Hepatocyte (in vitro differentiated cells): ENCODE measurements at regions not wholly inside any gene's neighbourhood (a gene's known extent, or its start where the extent isn't known, plus 50 kb on each side); places are given as distances from the start of the nearest gene placed in this dataset.

Source experiments
- DNase-seq: peaks from one replicate; pipeline ENCODE4 v3.0.0-alpha.2; 2016; ENCODE audit warnings: low spot score
- H2AFZ ChIP-seq: fragments of 200-600 bp; sonication (generic); 2 replicates; pipeline ENCODE4 v1.6.0; 2016; ENCODE audit warnings: antibody characterized with exemption, mild to moderate bottlenecking
- H3K27ac ChIP-seq: fragments of 200-600 bp; sonication (generic); 2 replicates; pipeline ENCODE4 v1.5.1; 2016; ENCODE audit warnings: mild to moderate bottlenecking
- H3K27me3 ChIP-seq: fragments of 200-600 bp; sonication (generic); 2 replicates; pipeline ENCODE4 v1.6.1; 2016
- H3K36me3 ChIP-seq: fragments of 200-600 bp; sonication (generic); replicated peaks from 2 replicates; pipeline ENCODE4 v1.5.1; 2016; ENCODE audit warnings: low read depth; ENCODE audit not compliant: insufficient read depth
- H3K4me1 ChIP-seq: fragments of 200-600 bp; sonication (generic); 2 replicates; pipeline ENCODE4 v1.5.1; 2016; ENCODE audit warnings: mild to moderate bottlenecking, moderate library complexity; ENCODE audit not compliant: insufficient read depth
- H3K4me2 ChIP-seq: fragments of 200-600 bp; sonication (generic); 2 replicates; pipeline ENCODE4 v1.6.0; 2016
- H3K4me3 ChIP-seq: fragments of 200-600 bp; sonication (generic); 2 replicates; pipeline ENCODE4 v1.5.1; 2016; ENCODE audit warnings: mild to moderate bottlenecking
- H3K79me2 ChIP-seq: fragments of 200-600 bp; sonication (generic); 2 replicates; pipeline ENCODE4 v1.6.0; 2017; ENCODE audit warnings: mild to moderate bottlenecking
- H3K9me2 ChIP-seq: fragments of 200-600 bp; sonication (generic); replicated peaks from 2 replicates; pipeline ENCODE4 v1.6.0; 2017; ENCODE audit warnings: mild to moderate bottlenecking; ENCODE audit not compliant: insufficient read depth
- H3K9me3 ChIP-seq: fragments of 200-600 bp; sonication (generic); 2 replicates; pipeline ENCODE4 v1.5.1; 2016; ENCODE audit warnings: low read depth, mild to moderate bottlenecking
- H4K20me1 ChIP-seq: fragments of 200-600 bp; sonication (generic); 2 replicates; pipeline ENCODE4 v1.6.0; 2016; ENCODE audit warnings: mild to moderate bottlenecking; ENCODE audit not compliant: insufficient read depth, poor library complexity, severe bottlenecking
- CTCF ChIP-seq: fragments of 200-600 bp; sonication (generic); IDR thresholded peaks from 2 replicates; pipeline ENCODE4 v1.5.1; 2016; ENCODE audit warnings: antibody characterized with exemption, mild to moderate bottlenecking; ENCODE audit not compliant: poor library complexity
- EZH2 ChIP-seq: fragments of 200-600 bp; sonication (generic); IDR thresholded peaks from 2 replicates; pipeline ENCODE4 v1.6.1; 2016; ENCODE audit warnings: antibody characterized with exemption, mild to moderate bottlenecking, borderline replicate concordance
- EZH2phosphoT487 ChIP-seq: fragments of 200-600 bp; sonication (generic); IDR thresholded peaks from one replicate; pipeline ENCODE4 v1.6.1; 2018; ENCODE audit warnings: antibody characterized with exemption, mild to moderate bottlenecking, low read depth, moderate library complexity; ENCODE audit not compliant: unreplicated experiment, severe bottlenecking
- WGBS: methylation state at CpG from one replicate; pipeline ENCODE4 v1.1.6; 2016; ENCODE audit warnings: low lambda C conversion rate; ENCODE audit errors: missing lambda C conversion rate; 5-methylcytosine and 5-hydroxymethylcytosine counted together

DNA sequence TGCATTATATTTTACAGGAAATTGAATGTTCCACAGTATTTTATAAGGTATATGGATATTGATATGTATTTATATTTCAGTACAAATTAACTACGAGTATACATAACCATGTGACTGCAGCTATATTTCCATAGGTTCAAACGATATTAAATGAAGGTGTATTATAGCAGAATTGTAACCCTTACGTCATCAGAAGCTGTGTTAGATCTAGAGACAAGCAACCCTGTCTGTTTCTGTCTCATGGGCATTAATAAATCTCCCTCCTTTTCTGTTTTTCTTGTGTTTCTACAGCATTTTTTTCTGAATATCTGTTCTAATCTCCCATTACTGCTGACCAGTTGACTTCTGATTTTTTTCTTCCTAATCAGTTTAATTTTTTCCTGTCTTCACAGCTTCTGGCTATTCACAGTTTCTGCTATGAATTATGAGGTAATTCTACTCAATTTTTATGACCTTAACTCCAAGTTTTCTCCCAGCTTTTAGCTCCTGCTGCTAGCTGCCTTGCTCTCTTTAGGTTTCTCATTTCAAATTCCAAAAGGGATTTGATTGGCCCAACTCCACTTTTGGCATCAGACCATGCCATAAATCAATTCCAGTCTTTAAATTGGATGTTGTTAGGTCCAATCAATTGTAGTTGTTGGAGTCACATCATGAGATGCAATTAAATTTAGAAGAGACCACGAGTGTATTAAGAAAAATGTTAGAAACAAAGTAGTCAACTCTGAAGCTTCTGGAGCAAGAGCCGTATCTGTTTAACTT, 277.5 kb upstream of the ZSWIM2 start:
- no peaks in the 10 kb centered on the region for H3K79me2 ChIP-seq
- H3K27ac ChIP-seq = no peak overlapping the region
- WGBS = 87% methylated on average over 5 of the region's 5 CpGs
- no peaks in the 10 kb centered on the region for H3K36me3 ChIP-seq
- no peaks in the 10 kb centered on the region for H3K9me2 ChIP-seq
- no peak for TF ChIP-seq EZH2phosphoT487
- no peaks in the 10 kb centered on the region for H3K9me3 ChIP-seq
- DNase-seq = no peak
- no peak overlapping the region for H3K4me2 ChIP-seq
- H4K20me1 ChIP-seq = no peaks in the 10 kb centered on the region
- no peak overlapping the region for H3K4me3 ChIP-seq
- no peaks in the 10 kb centered on the region for H3K27me3 ChIP-seq
- H3K4me1 ChIP-seq = no peaks in the 10 kb centered on the region
- no peak overlapping the region for H2AFZ ChIP-seq

- Histone ChIP-seq H4K20me1 (no peaks in the 10 kb centered on the region), H3K27me3 (no peaks in the 10 kb centered on the region), H3K4me2 (no peak overlapping the region), H3K4me1 (no peaks in the 10 kb centered on the region), H2AFZ (no peak overlapping the region), H3K36me3 (no peaks in the 10 kb centered on the region), H3K79me2 (no peaks in the 10 kb centered on the region), H3K4me3 (no peak overlapping the region), H3K9me2 (no peaks in the 10 kb centered on the region), H3K27ac (no peak overlapping the region), H3K9me3 (no peaks in the 10 kb centered on the region)
- no peak for DNase-seq
- TF ChIP-seq EZH2phosphoT487 (no peak), CTCF (no peak), EZH2 (no peak)
These were observed 276.3 kb upstream of the ZSWIM2 start for GRCh38 chr2:187125318-187125717.

DNA sequence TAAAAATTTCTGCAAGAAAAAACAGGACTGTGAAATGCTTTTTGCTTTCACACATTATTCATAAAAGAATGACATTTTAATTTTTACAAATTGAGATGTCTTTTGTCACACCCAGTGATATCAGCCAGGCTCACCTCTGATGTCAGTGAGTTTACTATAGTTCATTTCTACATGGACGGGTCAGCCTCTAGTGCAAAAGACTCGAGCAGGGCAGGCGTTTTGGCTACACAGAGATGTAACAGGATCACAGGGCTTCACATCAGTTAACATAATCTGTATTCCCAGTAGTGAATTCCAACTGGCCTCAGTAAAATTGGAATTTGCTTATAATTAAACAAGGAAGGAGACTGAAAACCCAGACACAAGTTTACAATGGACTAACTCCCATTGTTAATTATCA, 275.6 kb upstream of the ZSWIM2 start:
- WGBS = 45% methylated on average over 3 of the region's 3 CpGs
- no peaks in the 10 kb centered on the region for H3K27me3 ChIP-seq
- no peak for TF ChIP-seq CTCF
- TF ChIP-seq EZH2 = no peak
- TF ChIP-seq EZH2phosphoT487 = no peak

GRCh38 chr2:187118331-187119099, 269.5 kb upstream of the ZSWIM2 start:
- 80% methylated on average over 10 of the region's 10 CpGs for WGBS
- no peak for DNase-seq
- TF ChIP-seq CTCF = no peak
- TF ChIP-seq EZH2 = no peak
- no peak for TF ChIP-seq EZH2phosphoT487
- Histone ChIP-seq H3K4me1 (no peaks in the 10 kb centered on the region), H4K20me1 (no peaks in the 10 kb centered on the region), H3K4me3 (no peak overlapping the region), H3K27me3 (no peaks in the 10 kb centered on the region), H3K9me3 (no peaks in the 10 kb centered on the region), H3K4me2 (no peak overlapping the region), H2AFZ (no peak overlapping the region), H3K79me2 (no peaks in the 10 kb centered on the region), H3K36me3 (no peaks in the 10 kb centered on the region), H3K27ac (no peak overlapping the region), H3K9me2 (no peaks in the 10 kb centered on the region)

More for the DNA sequence above, 275.6 kb upstream of the ZSWIM2 start:
- H3K36me3 ChIP-seq = no peaks in the 10 kb centered on the region
- H3K27ac ChIP-seq = no peak overlapping the region
- no peaks in the 10 kb centered on the region for H3K9me3 ChIP-seq
- H3K4me2 ChIP-seq = no peak overlapping the region
- H4K20me1 ChIP-seq = no peaks in the 10 kb centered on the region
- H3K79me2 ChIP-seq = no peaks in the 10 kb centered on the region
- no peak overlapping the region for H2AFZ ChIP-seq
- H3K4me3 ChIP-seq = no peak overlapping the region
- no peaks in the 10 kb centered on the region for H3K9me2 ChIP-seq
- no peak for DNase-seq
- H3K4me1 ChIP-seq = no peaks in the 10 kb centered on the region
